ENCODE measurements at regions not wholly inside any gene's neighbourhood (a gene's known extent, or its start where the extent isn't known, plus 50 kb on each side); places are given as distances from the start of the nearest gene placed in this dataset.

GRCh38 chr7:46558482-46559193, 637.6 kb upstream of the IGFBP3 start:
- no peak for DNase-seq

- DNase-seq, result no peak
These were observed 636.7 kb upstream of the IGFBP3 start for GRCh38 chr7:46557781-46558180.

GRCh38 chr7:46557295-46557711, 636.2 kb upstream of the IGFBP3 start:
- DNase-seq, result no peak

- DNase-seq, result no peak
These were observed 633.8 kb upstream of the IGFBP3 start for GRCh38 chr7:46554688-46555422.

- no peak for DNase-seq
These were observed 630.5 kb upstream of the IGFBP3 start for GRCh38 chr7:46551603-46552002.

- no peak for DNase-seq
These were observed 629.8 kb upstream of the IGFBP3 start for GRCh38 chr7:46550864-46551263.

GRCh38 chr7:46549892-46550639, 629.0 kb upstream of the IGFBP3 start:
- DNase-seq, result no peak

GRCh38 chr7:46549347-46549746, 628.3 kb upstream of the IGFBP3 start:
- no peak for DNase-seq

GRCh38 chr7:46547044-46547443, 626.0 kb upstream of the IGFBP3 start:
- no peak for DNase-seq

- no peak for DNase-seq
These were observed 624.7 kb upstream of the IGFBP3 start for GRCh38 chr7:46545790-46546189.

GRCh38 chr7:46544396-46545008, 623.4 kb upstream of the IGFBP3 start:
- no peak for DNase-seq

- DNase-seq, result no peak
These were observed 621.0 kb upstream of the IGFBP3 start for GRCh38 chr7:46542076-46542475.

- no peak for DNase-seq
These were observed 618.9 kb upstream of the IGFBP3 start for GRCh38 chr7:46539892-46540483.

GRCh38 chr7:46537191-46537905, 616.3 kb upstream of the IGFBP3 start:
- no peak for DNase-seq

- no peak for DNase-seq
These were observed 613.9 kb upstream of the IGFBP3 start for GRCh38 chr7:46534664-46535588.

GRCh38 chr7:46533946-46534345, 612.9 kb upstream of the IGFBP3 start:
- no peak for DNase-seq

GRCh38 chr7:46532571-46532970, 611.5 kb upstream of the IGFBP3 start:
- no peak for DNase-seq

GRCh38 chr7:46530081-46530750, 609.1 kb upstream of the IGFBP3 start:
- no peak for DNase-seq

- no peak for DNase-seq
These were observed 606.3 kb upstream of the IGFBP3 start for GRCh38 chr7:46527360-46527759.

GRCh38 chr7:46525876-46526275, 604.8 kb upstream of the IGFBP3 start:
- DNase-seq, result no peak

- no peak for DNase-seq
These were observed 603.3 kb upstream of the IGFBP3 start for GRCh38 chr7:46524350-46524749.
